Thymus (tissue), 11 donors: ENCODE measurements at regions not wholly inside any gene's neighbourhood (a gene's known extent, or its start where the extent isn't known, plus 50 kb on each side); places are given as distances from the start of the nearest gene placed in this dataset.

Source experiments
- DNase-seq, 9 donors: peaks; one replicate each; pipeline ENCODE4 v3.0.0-alpha.2; 2013; ENCODE audit warnings: low spot score in 9 of 9, low read depth in 6 of 9, missing footprints in 1 of 9
- H3K27ac ChIP-seq, 2 donors: one replicate each; pipeline ENCODE4 v1.5.1; 2013; ENCODE audit warnings: control low read depth in 1 of 2, low read depth in 1 of 2, low read length in 1 of 2, mild to moderate bottlenecking in 1 of 2, moderate library complexity in 1 of 2
- H3K27me3 ChIP-seq, 2 donors: one replicate each; pipeline ENCODE4 v1.5.1; 2013; ENCODE audit warnings: low read length in 1 of 2; ENCODE audit not compliant: control insufficient read depth in 2 of 2, insufficient read depth in 1 of 2
- H3K36me3 ChIP-seq, 2 donors: one replicate each; pipeline ENCODE4 v1.5.1; 2013; ENCODE audit warnings: low read length in 1 of 2, mild to moderate bottlenecking in 1 of 2, moderate library complexity in 1 of 2; ENCODE audit not compliant: control insufficient read depth in 2 of 2, insufficient read depth in 2 of 2
- H3K4me1 ChIP-seq, 2 donors: one replicate each; pipeline ENCODE4 v1.5.1; 2013; ENCODE audit warnings: low read length in 2 of 2; ENCODE audit not compliant: control insufficient read depth in 2 of 2, insufficient read depth in 2 of 2
- H3K4me3 ChIP-seq, 2 donors: one replicate each; pipeline ENCODE4 v1.5.1; 2013; ENCODE audit warnings: low read length in 2 of 2, control low read depth in 1 of 2, mild to moderate bottlenecking in 1 of 2
- H3K9me3 ChIP-seq, 2 donors: one replicate each; pipeline ENCODE4 v1.5.1; 2013; ENCODE audit warnings: low read length in 1 of 2, mild to moderate bottlenecking in 1 of 2; ENCODE audit not compliant: control insufficient read depth in 2 of 2, insufficient read depth in 1 of 2
- WGBS: extraction: QIAGEN DNeasy Blood & Tissue Kit; methylation state at CpG from one replicate; pipeline ENCODE4 v1.1.7; 2013; 5-methylcytosine and 5-hydroxymethylcytosine counted together
- donor health status: healthy.

- H3K4me3 ChIP-seq = no peak overlapping the region
- no peaks in the 10 kb centered on the region for H3K9me3 ChIP-seq
- no peak overlapping the region for H3K27ac ChIP-seq
- H3K27me3 ChIP-seq = no peaks in the 10 kb centered on the region
- H3K4me1 ChIP-seq = no peaks in the 10 kb centered on the region
- 63% methylated on average over 5 of the region's 5 CpGs for WGBS
- no peak for DNase-seq
- no peaks in the 10 kb centered on the region for H3K36me3 ChIP-seq
Measured at GRCh38 chr1:34611571-34611970, 143.3 kb upstream of the GJB5 start.

- Histone ChIP-seq H3K4me3 (no peak overlapping the region), H3K27ac (no peak overlapping the region), H3K36me3 (no peaks in the 10 kb centered on the region), H3K9me3 (no peaks in the 10 kb centered on the region), H3K4me1 (no peaks in the 10 kb centered on the region), H3K27me3 (no peaks in the 10 kb centered on the region)
- 42% methylated on average over 9 of the region's 9 CpGs for WGBS
- no peak for DNase-seq
Measured at GRCh38 chr1:34612091-34612827, 142.6 kb upstream of the GJB5 start.

- Histone ChIP-seq H3K4me1 (no peaks in the 10 kb centered on the region), H3K27ac (no peak overlapping the region), H3K4me3 (no peak overlapping the region), H3K36me3 (no peaks in the 10 kb centered on the region), H3K9me3 (no peaks in the 10 kb centered on the region), H3K27me3 (no peaks in the 10 kb centered on the region)
- WGBS = 77% methylated on average over 7 of the region's 7 CpGs
- DNase-seq = no peak
Measured at GRCh38 chr1:34617321-34618118, 137.3 kb upstream of the GJB5 start.

- Histone ChIP-seq H3K27me3 (no peaks in the 10 kb centered on the region), H3K27ac (no peak overlapping the region), H3K9me3 (no peaks in the 10 kb centered on the region), H3K4me3 (no peak overlapping the region), H3K4me1 (no peaks in the 10 kb centered on the region), H3K36me3 (no peaks in the 10 kb centered on the region)
- WGBS = 70% methylated on average over 3 of the region's 3 CpGs
- DNase-seq = no peak
Measured at GRCh38 chr1:34618381-34618780, 136.5 kb upstream of the GJB5 start.

- Histone ChIP-seq H3K27ac (no peak overlapping the region), H3K36me3 (no peaks in the 10 kb centered on the region), H3K4me3 (no peak overlapping the region), H3K27me3 (no peaks in the 10 kb centered on the region), H3K9me3 (no peaks in the 10 kb centered on the region), H3K4me1 (no peaks in the 10 kb centered on the region)
- 86% methylated on average over 4 of the region's 4 CpGs for WGBS
- no peak for DNase-seq
Measured at GRCh38 chr1:34619256-34619655, 135.6 kb upstream of the GJB5 start.

- H3K27ac ChIP-seq = no peak overlapping the region
- H3K9me3 ChIP-seq = no peaks in the 10 kb centered on the region
- DNase-seq = no peak
- H3K36me3 ChIP-seq = no peaks in the 10 kb centered on the region
- H3K27me3 ChIP-seq = no peaks in the 10 kb centered on the region
- H3K4me3 ChIP-seq = no peak overlapping the region
- 89% methylated on average over 4 of the region's 4 CpGs for WGBS
- H3K4me1 ChIP-seq = no peaks in the 10 kb centered on the region
Measured at GRCh38 chr1:34621916-34622315, 132.9 kb upstream of the GJB5 start.

- Histone ChIP-seq H3K4me3 (no peak overlapping the region), H3K27me3 (no peaks in the 10 kb centered on the region), H3K36me3 (no peaks in the 10 kb centered on the region), H3K4me1 (no peaks in the 10 kb centered on the region), H3K9me3 (no peaks in the 10 kb centered on the region), H3K27ac (no peak overlapping the region)
- no peak for DNase-seq
- 33% methylated on average over 6 of the region's 6 CpGs for WGBS
Measured at GRCh38 chr1:34625521-34626015, 129.3 kb upstream of the GJB5 start.

GRCh38 chr1:34627465-34628240 is 127.2 kb upstream of the GJB5 start:
- Histone ChIP-seq H3K4me1 (no peaks in the 10 kb centered on the region), H3K36me3 (no peaks in the 10 kb centered on the region), H3K27me3 (no peaks in the 10 kb centered on the region), H3K9me3 (no peaks in the 10 kb centered on the region), H3K27ac (no peak overlapping the region), H3K4me3 (no peak overlapping the region)
- WGBS = 78% methylated on average over 10 of the region's 10 CpGs
- no peak for DNase-seq

- Histone ChIP-seq H3K4me3 (no peak overlapping the region), H3K4me1 (no peaks in the 10 kb centered on the region), H3K9me3 (no peaks in the 10 kb centered on the region), H3K27me3 (no peaks in the 10 kb centered on the region), H3K27ac (no peak overlapping the region), H3K36me3 (no peaks in the 10 kb centered on the region)
- 93% methylated on average over 2 of the region's 2 CpGs for WGBS
- no peak for DNase-seq
Measured at GRCh38 chr1:34631126-34631525, 123.7 kb upstream of the GJB5 start.
